ENCODE measurements at regions not wholly inside any gene's neighbourhood (a gene's known extent, or its start where the extent isn't known, plus 50 kb on each side); places are given as distances from the start of the nearest gene placed in this dataset.
A peak's percentile ranks its signal among the peaks of the same experiment; 100 is the strongest.

DNA sequence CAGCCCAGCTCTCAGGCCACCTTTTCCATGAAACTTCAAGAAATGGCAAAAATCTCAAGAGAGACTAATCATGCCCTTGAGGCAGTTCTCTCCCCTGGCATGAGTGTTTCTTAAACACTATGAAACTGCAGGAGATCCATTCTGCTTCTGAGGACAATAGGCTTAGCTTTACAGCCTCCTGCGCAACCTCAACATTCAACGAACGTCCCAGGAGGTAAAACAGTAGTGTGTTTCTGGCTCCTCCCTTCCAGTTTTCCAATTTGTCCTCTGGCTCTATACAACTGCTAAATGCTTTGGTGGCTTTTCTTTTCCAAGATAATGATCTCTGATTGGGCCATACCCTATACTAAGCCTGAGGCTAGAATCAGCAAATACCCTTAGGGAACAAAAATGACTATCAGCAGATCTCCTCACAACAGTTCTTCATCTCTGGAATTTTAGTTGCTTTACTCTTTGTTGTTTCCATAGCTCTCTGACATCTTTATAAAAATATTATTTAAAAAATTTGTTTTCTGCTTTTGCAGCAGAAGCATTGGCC, 87.0 kb upstream of the FAT1 start:
- ATAC-seq (ENCODE audit: low FRiP score) (no peak), DNase-seq (no peak)
- intact Hi-C loops (cut with DNase I) = no loop called here
- no peak overlapping the region for H3K4me3 ChIP-seq (ENCODE audit: low read length in 2 of 2)
- peaks cover 0 to 1% of the 10 kb centered on the region in 2 donors for H3K4me1 ChIP-seq (ENCODE audit: control insufficient read depth in 1 of 2, insufficient read depth in 2 of 2, low read length in 2 of 2)
- no peaks in the 10 kb centered on the region for H3K36me3 ChIP-seq (ENCODE audit: control insufficient read depth in 1 of 2, insufficient read depth in 2 of 2, low read length in 1 of 2)
- H3K27ac ChIP-seq (ENCODE audit: low read depth in 1 of 2, low read length in 2 of 2) = no peak overlapping the region
- no peaks in the 10 kb centered on the region for H3K27me3 ChIP-seq (ENCODE audit: control insufficient read depth in 1 of 2, insufficient read depth in 2 of 2, low read length in 1 of 2)
- 57 to 75% methylated on average over 3 of the region's 3 CpGs for WGBS, 2 donors
- no peaks in the 10 kb centered on the region for H3K9me3 ChIP-seq (ENCODE audit: control insufficient read depth, low read length)

- peaks cover 0 to 1% of the 10 kb centered on the region in 2 donors for H3K4me1 ChIP-seq (ENCODE audit: control insufficient read depth in 1 of 2, insufficient read depth in 2 of 2, low read length in 2 of 2)
- H3K36me3 ChIP-seq (ENCODE audit: control insufficient read depth in 1 of 2, insufficient read depth in 2 of 2, low read length in 1 of 2) = no peaks in the 10 kb centered on the region
- H3K27me3 ChIP-seq (ENCODE audit: control insufficient read depth in 1 of 2, insufficient read depth in 2 of 2, low read length in 1 of 2) = no peaks in the 10 kb centered on the region
- H3K27ac ChIP-seq (ENCODE audit: low read depth in 1 of 2, low read length in 2 of 2) = no peak overlapping the region
- no peaks in the 10 kb centered on the region for H3K9me3 ChIP-seq (ENCODE audit: control insufficient read depth, low read length)
- intact Hi-C loops (cut with DNase I) = no loop called here
- ATAC-seq (ENCODE audit: low FRiP score) (no peak), DNase-seq (no peak)
- no peak overlapping the region for H3K4me3 ChIP-seq (ENCODE audit: low read length in 2 of 2)
Measured at GRCh38 chr4:186812592-186812991, 88.9 kb upstream of the FAT1 start.

GRCh38 chr4:186813377-186814068, 89.9 kb upstream of the FAT1 start:
- WGBS, 2 donors = 93 to 94% methylated on average over 3 of the region's 3 CpGs

DNA sequence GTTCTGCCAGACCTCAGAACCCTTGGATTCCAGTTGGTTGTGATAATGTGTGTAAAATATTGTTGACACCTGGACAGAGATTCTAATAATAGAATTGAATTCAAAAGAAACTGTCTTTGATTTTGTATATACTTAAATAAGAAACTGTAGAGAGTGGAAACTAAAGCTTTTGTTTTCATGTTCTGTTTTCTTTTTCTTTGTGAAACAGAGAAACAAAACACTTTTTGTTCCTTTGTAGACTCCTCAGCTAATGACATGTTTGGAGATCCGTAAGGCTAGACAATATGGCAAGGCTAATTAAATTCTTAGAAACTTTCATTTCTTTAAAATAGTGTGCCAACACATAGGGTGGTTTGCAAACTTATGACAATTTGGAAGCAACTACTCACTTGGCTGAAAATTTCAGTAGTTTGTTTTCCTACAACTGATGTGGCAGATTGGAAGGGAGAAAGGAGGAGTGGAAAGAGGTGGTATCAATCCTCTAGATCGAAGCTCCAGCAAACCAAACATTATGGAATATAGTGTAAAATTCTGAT, 90.9 kb upstream of the FAT1 start:
- DNase-seq = no peak
- Histone ChIP-seq H3K4me1 (ENCODE audit: control insufficient read depth in 1 of 2, insufficient read depth in 2 of 2, low read length in 2 of 2) (no peaks in the 10 kb centered on the region), H3K36me3 (ENCODE audit: control insufficient read depth in 1 of 2, insufficient read depth in 2 of 2, low read length in 1 of 2) (no peaks in the 10 kb centered on the region), H3K9me3 (ENCODE audit: control insufficient read depth, low read length) (no peaks in the 10 kb centered on the region), H3K27me3 (ENCODE audit: control insufficient read depth in 1 of 2, insufficient read depth in 2 of 2, low read length in 1 of 2) (no peaks in the 10 kb centered on the region), H3K27ac (ENCODE audit: low read depth in 1 of 2, low read length in 2 of 2) (no peak overlapping the region), H3K4me3 (ENCODE audit: low read length in 2 of 2) (no peak overlapping the region)
- intact Hi-C loops (cut with DNase I) = no loop called here
- ATAC-seq (ENCODE audit: low FRiP score) = no peak
- 36 to 41% methylated on average over 2 of the region's 2 CpGs for WGBS, 2 donors

More at GRCh38 chr4:186813377-186814068, 89.9 kb upstream of the FAT1 start:
- H3K4me1 ChIP-seq (ENCODE audit: control insufficient read depth in 1 of 2, insufficient read depth in 2 of 2, low read length in 2 of 2) = no peaks in the 10 kb centered on the region
- no peaks in the 10 kb centered on the region for H3K27me3 ChIP-seq (ENCODE audit: control insufficient read depth in 1 of 2, insufficient read depth in 2 of 2, low read length in 1 of 2)
- H3K4me3 ChIP-seq (ENCODE audit: low read length in 2 of 2) = no peak overlapping the region
- H3K36me3 ChIP-seq (ENCODE audit: control insufficient read depth in 1 of 2, insufficient read depth in 2 of 2, low read length in 1 of 2) = no peaks in the 10 kb centered on the region
- ATAC-seq (ENCODE audit: low FRiP score) (no peak), DNase-seq (no peak)
- no peak overlapping the region for H3K27ac ChIP-seq (ENCODE audit: low read depth in 1 of 2, low read length in 2 of 2)
- H3K9me3 ChIP-seq (ENCODE audit: control insufficient read depth, low read length) = no peaks in the 10 kb centered on the region
- intact Hi-C loops (cut with DNase I) = no loop called here

- Histone ChIP-seq H3K4me1 (ENCODE audit: control insufficient read depth in 1 of 2, insufficient read depth in 2 of 2, low read length in 2 of 2) (no peaks in the 10 kb centered on the region), H3K4me3 (ENCODE audit: low read length in 2 of 2) (no peak overlapping the region), H3K27me3 (ENCODE audit: control insufficient read depth in 1 of 2, insufficient read depth in 2 of 2, low read length in 1 of 2) (no peaks in the 10 kb centered on the region), H3K27ac (ENCODE audit: low read depth in 1 of 2, low read length in 2 of 2) (no peak overlapping the region), H3K36me3 (ENCODE audit: control insufficient read depth in 1 of 2, insufficient read depth in 2 of 2, low read length in 1 of 2) (no peaks in the 10 kb centered on the region), H3K9me3 (ENCODE audit: control insufficient read depth, low read length) (no peaks in the 10 kb centered on the region)
- DNase-seq (no peak), ATAC-seq (ENCODE audit: low FRiP score) (no peak)
- 77 to 80% methylated on average over 3 of the region's 3 CpGs for WGBS, 2 donors
- intact Hi-C loops (cut with DNase I) = no loop called here
Measured at GRCh38 chr4:186819342-186820086, 95.9 kb upstream of the FAT1 start.

- Histone ChIP-seq H3K4me1 (ENCODE audit: control insufficient read depth in 1 of 2, insufficient read depth in 2 of 2, low read length in 2 of 2) (no peaks in the 10 kb centered on the region), H3K27ac (ENCODE audit: low read depth in 1 of 2, low read length in 2 of 2) (no peak overlapping the region), H3K27me3 (ENCODE audit: control insufficient read depth in 1 of 2, insufficient read depth in 2 of 2, low read length in 1 of 2) (no peaks in the 10 kb centered on the region), H3K9me3 (ENCODE audit: control insufficient read depth, low read length) (no peaks in the 10 kb centered on the region), H3K4me3 (ENCODE audit: low read length in 2 of 2) (no peak overlapping the region), H3K36me3 (ENCODE audit: control insufficient read depth in 1 of 2, insufficient read depth in 2 of 2, low read length in 1 of 2) (no peaks in the 10 kb centered on the region)
- 41 to 45% methylated on average over 4 of the region's 4 CpGs for WGBS, 2 donors
- DNase-seq (peak in 1 of 2 donors; percentile 56), ATAC-seq (ENCODE audit: low FRiP score) (no peak)
- intact Hi-C loops (cut with DNase I) = no loop called here
Measured at GRCh38 chr4:186820391-186820891, 96.8 kb upstream of the FAT1 start.

- no peaks in the 10 kb centered on the region for H3K36me3 ChIP-seq (ENCODE audit: control insufficient read depth in 1 of 2, insufficient read depth in 2 of 2, low read length in 1 of 2)
- 40 to 49% methylated on average over 3 of the region's 3 CpGs for WGBS, 2 donors
- ATAC-seq (ENCODE audit: low FRiP score) (no peak), DNase-seq (no peak)
- H3K27ac ChIP-seq (ENCODE audit: low read depth in 1 of 2, low read length in 2 of 2) = no peak overlapping the region
- intact Hi-C loops (cut with DNase I) = no loop called here
- no peaks in the 10 kb centered on the region for H3K4me1 ChIP-seq (ENCODE audit: control insufficient read depth in 1 of 2, insufficient read depth in 2 of 2, low read length in 2 of 2)
- H3K27me3 ChIP-seq (ENCODE audit: control insufficient read depth in 1 of 2, insufficient read depth in 2 of 2, low read length in 1 of 2) = no peaks in the 10 kb centered on the region
- H3K9me3 ChIP-seq (ENCODE audit: control insufficient read depth, low read length) = no peaks in the 10 kb centered on the region
- no peak overlapping the region for H3K4me3 ChIP-seq (ENCODE audit: low read length in 2 of 2)
Measured at GRCh38 chr4:186823989-186824388, 100.3 kb upstream of the FAT1 start.

DNA sequence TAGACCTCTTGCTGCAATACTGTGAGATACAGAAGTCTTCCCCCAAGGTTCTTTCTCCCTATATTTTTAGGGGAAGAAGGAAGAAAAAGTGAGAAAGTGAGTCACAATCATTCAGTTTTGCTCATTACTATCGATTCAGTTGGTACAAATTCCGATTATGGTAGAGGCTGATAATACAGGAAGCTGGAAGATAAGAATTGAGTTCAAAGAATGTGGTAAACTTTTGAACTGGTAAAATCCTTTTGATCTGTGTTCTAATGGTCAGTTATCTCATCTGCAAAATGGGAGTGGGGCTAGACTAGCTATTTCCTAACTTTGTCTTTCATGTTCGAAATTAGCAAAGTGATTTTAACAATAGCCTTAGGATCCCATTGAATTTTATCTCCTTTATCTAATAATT, 101.4 kb upstream of the FAT1 start:
- 84 to 87% methylated on average over 3 of the region's 3 CpGs for WGBS, 2 donors
- Histone ChIP-seq H3K4me3 (ENCODE audit: low read length in 2 of 2) (no peak overlapping the region), H3K9me3 (ENCODE audit: control insufficient read depth, low read length) (no peaks in the 10 kb centered on the region), H3K27me3 (ENCODE audit: control insufficient read depth in 1 of 2, insufficient read depth in 2 of 2, low read length in 1 of 2) (no peaks in the 10 kb centered on the region), H3K27ac (ENCODE audit: low read depth in 1 of 2, low read length in 2 of 2) (no peak overlapping the region), H3K36me3 (ENCODE audit: control insufficient read depth in 1 of 2, insufficient read depth in 2 of 2, low read length in 1 of 2) (no peaks in the 10 kb centered on the region), H3K4me1 (ENCODE audit: control insufficient read depth in 1 of 2, insufficient read depth in 2 of 2, low read length in 2 of 2) (no peaks in the 10 kb centered on the region)
- intact Hi-C loops (cut with DNase I) = no loop called here
- no peak for ATAC-seq (ENCODE audit: low FRiP score)
- DNase-seq = no peak

Measured in aorta (tissue), 5 donors.